A549 (cell line): ENCODE measurements at regions not wholly inside any gene's neighbourhood (a gene's known extent, or its start where the extent isn't known, plus 50 kb on each side); places are given as distances from the start of the nearest gene placed in this dataset.

Experiments used
- ATAC-seq, 2 experiments: fragments of 200-7000 bp in 1 of 2; fragments of >200 bp in 1 of 2; cut with Nextera tagmentation in 1 of 2; cut with Tn5 transposase in 1 of 2; 3 replicates each; pipeline versions ENCODE4 v1.8.0 to v1.9.1; 2018 to 2020; ENCODE audit warnings: mild to moderate bottlenecking in 1 of 2, moderate library complexity in 1 of 2
- CTCF ChIA-PET: fragments of 300-600 bp; sonication (Branson Sonifier 250); formaldehyde crosslinking; extraction: SDS; loops from one replicate; lab custom pipeline; 2021; ENCODE audit warnings: antibody characterized with exemption, inconsistent platforms; lab: Yijun Ruan, JAX
- POLR2A ChIA-PET: fragments of 350-600 bp; formaldehyde crosslinking; extraction: SDS; loops from one replicate; lab custom pipeline; 2021; ENCODE audit warnings: antibody characterized with exemption, inconsistent platforms; lab: Yijun Ruan, JAX
- DNase-seq, 2 experiments: peaks; one replicate each; pipeline versions ENCODE4 v3.0.0 to v3.0.0-alpha.2; 2011 to 2016; ENCODE audit warnings: low read depth in 1 of 2, low spot score in 1 of 2
- FAIRE-seq: peaks from 2 replicates; lab custom pipeline; 2011; peaks lifted over from hg19 to GRCh38; lab: Jason Lieb, UNC
- H3K27ac ChIP-seq, 2 experiments: fragments of >200 bp; sonication (Bioruptor Twin); formaldehyde crosslinking; 3 replicates each; pipeline ENCODE4 v1.5.1; 2016 to 2017
- H3K4me1 ChIP-seq: fragments of >200 bp; sonication (Bioruptor Twin); formaldehyde crosslinking; 3 replicates; pipeline ENCODE4 v1.6.1; 2016
- H3K4me2 ChIP-seq: fragments of >200 bp; sonication (Bioruptor Twin); formaldehyde crosslinking; 3 replicates; pipeline ENCODE4 v1.6.1; 2016
- H3K4me3 ChIP-seq: fragments of >200 bp; sonication (Bioruptor Twin); formaldehyde crosslinking; 3 replicates; pipeline ENCODE4 v1.5.1; 2016
- H3K9me3 ChIP-seq: fragments of >200 bp; sonication (Bioruptor Twin); formaldehyde crosslinking; 3 replicates; pipeline ENCODE4 v1.6.1; 2016
- BCL3 ChIP-seq: fragments of >200 bp; sonication (Bioruptor Twin); formaldehyde crosslinking; IDR thresholded peaks from 3 replicates; pipeline ENCODE4 v1.6.1; 2016
- BHLHE40 ChIP-seq: IDR thresholded peaks from 2 replicates; pipeline ENCODE4 v1.6.1; 2012; ENCODE audit warnings: low read depth, low read length, inconsistent platforms
- CHD2 ChIP-seq: fragments of 150-350 bp; IDR thresholded peaks from 2 replicates; pipeline ENCODE4 v1.6.1; 2014; ENCODE audit warnings: low read length; ENCODE audit not compliant: partially characterized antibody
- CHD4 ChIP-seq: fragments of 200-600 bp; sonication (generic); IDR thresholded peaks from 2 replicates; pipeline ENCODE4 v1.6.1; 2016; ENCODE audit warnings: antibody characterized with exemption, mild to moderate bottlenecking, borderline replicate concordance
- EP300 ChIP-seq, 2 experiments: fragments of >200 bp; sonication (Bioruptor Twin); formaldehyde crosslinking; IDR thresholded peaks; 2 replicates in 1 of 2; 3 replicates in 1 of 2; pipeline ENCODE4 v1.6.1; 2016 to 2017
- GATA3 ChIP-seq: IDR thresholded peaks from 2 replicates; pipeline ENCODE4 v1.6.1; 2012; ENCODE audit warnings: borderline replicate concordance
- HES2 ChIP-seq: fragments of >200 bp; sonication (Bioruptor Twin); formaldehyde crosslinking; IDR thresholded peaks from 2 replicates; pipeline ENCODE4 v1.6.1; 2016
- HEYL ChIP-seq: fragments of 250-450 bp; sonication (Bioruptor Pico); IDR thresholded peaks from 2 replicates; pipeline ENCODE4 v1.8.0; 2021; ENCODE audit warnings: mild to moderate bottlenecking, moderate library complexity
- HMGXB4 ChIP-seq: fragments of 250-450 bp; sonication (Bioruptor Pico); IDR thresholded peaks from 2 replicates; pipeline ENCODE4 v1.5.0; 2021; ENCODE audit warnings: mild to moderate bottlenecking, moderate library complexity, borderline replicate concordance
- HOXA7 ChIP-seq: fragments of 250-450 bp; sonication (Bioruptor Pico); IDR thresholded peaks from 2 replicates; pipeline ENCODE4 v1.5.0; 2020; ENCODE audit warnings: mild to moderate bottlenecking, moderate library complexity
- HOXB13 ChIP-seq: fragments of 250-450 bp; sonication (Bioruptor Pico); IDR thresholded peaks from 2 replicates; pipeline ENCODE4 v1.5.0; 2020; ENCODE audit warnings: low read depth, mild to moderate bottlenecking, moderate library complexity
- HOXB5 ChIP-seq: fragments of 250-450 bp; sonication (Bioruptor Pico); IDR thresholded peaks from 2 replicates; pipeline ENCODE4 v1.5.0; 2020; ENCODE audit warnings: mild to moderate bottlenecking, moderate library complexity
- JUN ChIP-seq, 2 experiments: fragments of >200 bp; sonication (Bioruptor Twin); formaldehyde crosslinking; IDR thresholded peaks; 2 replicates in 1 of 2; 3 replicates in 1 of 2; pipeline ENCODE4 v1.6.1; 2016 to 2017
- MAX ChIP-seq: IDR thresholded peaks from 2 replicates; pipeline ENCODE4 v1.6.1; 2012
- MAZ ChIP-seq: fragments of 150-350 bp; IDR thresholded peaks from 2 replicates; pipeline ENCODE4 v1.6.1; 2014; ENCODE audit warnings: antibody characterized with exemption, low read depth, low read length, borderline replicate concordance
- NR3C1 ChIP-seq: fragments of >200 bp; sonication (Bioruptor Twin); formaldehyde crosslinking; IDR thresholded peaks from 3 replicates; pipeline ENCODE4 v1.6.1; 2017
- PBX3 ChIP-seq: IDR thresholded peaks from 2 replicates; pipeline ENCODE4 v1.6.1; 2012
- POLR2A ChIP-seq: IDR thresholded peaks from 2 replicates; pipeline ENCODE4 v1.6.1; 2012; ENCODE audit warnings: mild to moderate bottlenecking, low read length
- RARB ChIP-seq: fragments of 250-450 bp; sonication (Bioruptor Pico); IDR thresholded peaks from 2 replicates; pipeline ENCODE4 v1.8.0; 2021; ENCODE audit warnings: mild to moderate bottlenecking, moderate library complexity
- RCOR1 ChIP-seq: fragments of 150-350 bp; IDR thresholded peaks from 2 replicates; pipeline ENCODE4 v1.6.1; 2014; ENCODE audit warnings: antibody characterized with exemption, low read length, low read depth
- REST ChIP-seq: fragments of 200-600 bp; sonication (generic); IDR thresholded peaks from 2 replicates; pipeline ENCODE4 v1.6.1; 2016; ENCODE audit warnings: antibody characterized with exemption, mild to moderate bottlenecking, moderate library complexity
- RFX5 ChIP-seq: fragments of 450-650 bp; IDR thresholded peaks from 2 replicates; pipeline ENCODE4 v1.7.1; 2014; ENCODE audit warnings: antibody characterized with exemption, mild to moderate bottlenecking, moderate library complexity
- RNF2 ChIP-seq: fragments of 200-600 bp; sonication (generic); IDR thresholded peaks from 2 replicates; pipeline ENCODE4 v1.6.1; 2016; ENCODE audit warnings: low read depth, mild to moderate bottlenecking, antibody characterized with exemption, moderate library complexity, borderline replicate concordance
- SREBF2 ChIP-seq: fragments of 450-650 bp; IDR thresholded peaks from 2 replicates; pipeline ENCODE4 v1.6.1; 2014; ENCODE audit warnings: mild to moderate bottlenecking, moderate library complexity
- TP53 ChIP-seq: fragments of 250-450 bp; sonication (Bioruptor Pico); IDR thresholded peaks from 2 replicates; pipeline ENCODE4 v1.5.0; 2021; ENCODE audit warnings: mild to moderate bottlenecking, moderate library complexity
- WGBS: methylation state at CpG from one replicate; pipeline ENCODE4 v1.1.6; 2017; ENCODE audit errors: missing lambda C conversion rate; 5-methylcytosine and 5-hydroxymethylcytosine counted together

GRCh38 chr10:24039897-24040296 is 169.0 kb upstream of the KIAA1217 start:
- H3K4me3 ChIP-seq, result no peak overlapping the region
- no peak overlapping the region for H3K27ac ChIP-seq
- no peak overlapping the region for H3K4me2 ChIP-seq
- CTCF ChIA-PET, result no interaction called here
- H3K4me1 ChIP-seq, result no peaks in the 10 kb centered on the region
- H3K9me3 ChIP-seq, result no peaks in the 10 kb centered on the region
- no peak for ATAC-seq
- no peak for TF ChIP-seq RNF2
- no peak for TF ChIP-seq TP53 (CRISPR knock-in tag)
- no peak for TF ChIP-seq HOXB5 (CRISPR knock-in tag)
- no peak for TF ChIP-seq PBX3
- no peak for TF ChIP-seq POLR2A
- 1% methylated on average over 3 of the region's 3 CpGs for WGBS
- no peak for FAIRE-seq
- DNase-seq, result no peak
- POLR2A ChIA-PET, result no interaction called here

GRCh38 chr10:24041034-24041433 is 167.9 kb upstream of the KIAA1217 start:
- no peak for TF ChIP-seq HOXB13 (CRISPR knock-in tag)
- TF ChIP-seq HMGXB4 (CRISPR knock-in tag), result no peak
- 7% methylated on average over 3 of the region's 3 CpGs for WGBS
- FAIRE-seq, result no peak
- no peak for DNase-seq
- Histone ChIP-seq H3K4me1 (no peaks in the 10 kb centered on the region), H3K4me3 (no peak overlapping the region), H3K27ac (no peak overlapping the region), H3K4me2 (no peak overlapping the region), H3K9me3 (no peaks in the 10 kb centered on the region)
- POLR2A ChIA-PET, result no interaction called here
- CTCF ChIA-PET, result no interaction called here
- ATAC-seq, result no peak

- ATAC-seq (no peak), FAIRE-seq (no peak), DNase-seq (no peak)
- Histone ChIP-seq H3K4me1 (no peaks in the 10 kb centered on the region), H3K27ac (no peak overlapping the region), H3K9me3 (no peaks in the 10 kb centered on the region), H3K4me3 (no peak overlapping the region), H3K4me2 (no peak overlapping the region)
- TF ChIP-seq GATA3, result no peak
- TF ChIP-seq HOXB13 (CRISPR knock-in tag), result no peak
- TF ChIP-seq RARB, result no peak
- no peak for TF ChIP-seq HOXA7
- no peak for TF ChIP-seq HES2
- no peak for TF ChIP-seq PBX3
- TF ChIP-seq CHD2, result no peak
- no peak for TF ChIP-seq NR3C1
- no peak for TF ChIP-seq MAZ
- no peak for TF ChIP-seq EP300 (IDR thresholded peaks at IDR 0.05)
- no peak for TF ChIP-seq BCL3
- TF ChIP-seq REST, result no peak
- TF ChIP-seq HEYL (CRISPR knock-in tag), result no peak
- TF ChIP-seq BHLHE40, result no peak
- no peak for TF ChIP-seq MAX
- TF ChIP-seq JUN (IDR thresholded peaks at IDR 0.05), result no peak
- TF ChIP-seq SREBF2, result no peak
- no peak for TF ChIP-seq RCOR1
- no peak for TF ChIP-seq RFX5
- TF ChIP-seq CHD4, result no peak
- ChIA-PET POLR2A (no interaction called here), CTCF (no interaction called here)
- 32% methylated on average over 8 of the region's 8 CpGs for WGBS
Observed at GRCh38 chr10:24041834-24042233, 167.1 kb upstream of the KIAA1217 start.
